GM12878 (cell line): ENCODE measurements at regions not wholly inside any gene's neighbourhood (a gene's known extent, or its start where the extent isn't known, plus 50 kb on each side); places are given as distances from the start of the nearest gene placed in this dataset.

Experiments
- ATAC-seq: fragments of 200-7000 bp; cut with Tn5 transposase; 3 replicates; pipeline ENCODE4 v1.9.1; 2020; ENCODE audit warnings: mild to moderate bottlenecking, moderate library complexity
- BruUV-seq: library from RNA; stranded (reverse); fragments of 400-500 nt; replicated peaks from 2 replicates; lab custom pipeline; 2021; lab: Mats Ljungman, UMichigan
- CTCF ChIA-PET: fragments of 300-600 bp; sonication (Branson Sonifier 250); formaldehyde crosslinking; extraction: SDS; loops from one replicate; lab custom pipeline; 2021; ENCODE audit warnings: inconsistent platforms; lab: Yijun Ruan, JAX
- POLR2A ChIA-PET: fragments of 350-600 bp; formaldehyde crosslinking; extraction: SDS; loops from one replicate; lab custom pipeline; 2021; ENCODE audit warnings: inconsistent platforms; lab: Charles Lee
- RAD21 ChIA-PET: fragments of 300-600 bp; sonication (Branson Sonifier 250); formaldehyde crosslinking; loops from one replicate; lab custom pipeline; 2023; ENCODE audit warnings: antibody characterized with exemption; ENCODE audit not compliant: unreplicated experiment; lab: Charles Lee
- SMC1A ChIA-PET: fragments of 300-600 bp; sonication (Branson Sonifier 250); formaldehyde crosslinking; loops from one replicate; lab custom pipeline; 2023; ENCODE audit not compliant: unreplicated experiment, uncharacterized antibody; lab: Charles Lee
- DNase-seq: peaks from one replicate; pipeline ENCODE4 v3.0.0-alpha.2; 2011; ENCODE audit warnings: low read depth, low spot score
- FAIRE-seq: peaks from 3 replicates; lab custom pipeline; 2011; peaks lifted over from hg19 to GRCh38; lab: Jason Lieb, UNC
- H2AFZ ChIP-seq: 2 replicates; pipeline ENCODE4 v1.6.0; 2011; ENCODE audit warnings: low read depth, low read length, control low read depth; ENCODE audit not compliant: control insufficient read depth
- H3K27ac ChIP-seq: 2 replicates; pipeline ENCODE4 v1.5.1; 2011; ENCODE audit warnings: control low read depth; ENCODE audit not compliant: control insufficient read depth, insufficient read depth
- H3K27me3 ChIP-seq, 2 experiments: replicated peaks in 1 of 2; 2 replicates each; pipeline versions ENCODE4 v1.6.0 to v1.6.1; 2011; ENCODE audit warnings: low read length in 1 of 2; ENCODE audit not compliant: control insufficient read depth in 2 of 2, insufficient read depth in 2 of 2
- H3K36me3 ChIP-seq, 2 experiments: 2 replicates each; pipeline ENCODE4 v1.5.1; 2011; ENCODE audit warnings: low read length in 1 of 2; ENCODE audit not compliant: control insufficient read depth in 2 of 2, insufficient read depth in 2 of 2
- H3K4me1 ChIP-seq: 2 replicates; pipeline ENCODE4 v1.6.1; 2011; ENCODE audit warnings: mild to moderate bottlenecking, low read length, moderate library complexity, mixed read lengths; ENCODE audit not compliant: control insufficient read depth, insufficient read depth
- H3K4me2 ChIP-seq: 2 replicates; pipeline ENCODE4 v1.6.0; 2011; ENCODE audit warnings: control low read depth; ENCODE audit not compliant: control insufficient read depth, insufficient read depth
- H3K4me3 ChIP-seq: fragments of 200-600 bp; sonication (generic); 2 replicates; pipeline ENCODE4 v1.5.1; 2016
- H3K79me2 ChIP-seq: 2 replicates; pipeline ENCODE4 v1.6.0; 2011; ENCODE audit warnings: low read length; ENCODE audit not compliant: control insufficient read depth, insufficient read depth
- H3K9ac ChIP-seq: 2 replicates; pipeline ENCODE4 v1.8.0; 2011; ENCODE audit warnings: low read length, control low read depth, mixed read lengths; ENCODE audit not compliant: control insufficient read depth, insufficient read depth
- H3K9me3 ChIP-seq: replicated peaks from 3 replicates; pipeline ENCODE4 v1.5.1; 2011; ENCODE audit warnings: mild to moderate bottlenecking, low read length; ENCODE audit not compliant: control insufficient read depth, insufficient read depth
- H4K20me1 ChIP-seq: 2 replicates; pipeline ENCODE4 v1.6.0; 2011; ENCODE audit not compliant: control insufficient read depth, insufficient read depth
- ATF2 ChIP-seq: IDR thresholded peaks from 2 replicates; pipeline ENCODE4 v1.6.1; 2012; ENCODE audit warnings: low read length, inconsistent platforms
- BCL3 ChIP-seq: IDR thresholded peaks from 2 replicates; pipeline ENCODE4 v1.6.1; 2011; ENCODE audit warnings: borderline replicate concordance, low read depth, mild to moderate bottlenecking, moderate library complexity, low read length; ENCODE audit not compliant: insufficient read depth, poor library complexity, severe bottlenecking
- BRCA1 ChIP-seq: IDR thresholded peaks from 2 replicates; pipeline ENCODE4 v1.6.1; 2011; ENCODE audit warnings: low read depth, low read length, improper control_type of control experiment
- CUX1 ChIP-seq: IDR thresholded peaks from 2 replicates; pipeline ENCODE4 v1.6.1; 2012; ENCODE audit warnings: improper control_type of control experiment, low read depth, low read length; ENCODE audit not compliant: insufficient replicate concordance
- DPF2 ChIP-seq: fragments of 450-650 bp; IDR thresholded peaks from 2 replicates; pipeline ENCODE4 v1.6.1; 2017; ENCODE audit warnings: mild to moderate bottlenecking
- NKRF ChIP-seq: fragments of 450-650 bp; conservative IDR thresholded peaks from 2 replicates; pipeline ENCODE4 v1.6.1; 2017; ENCODE audit warnings: mild to moderate bottlenecking, moderate library complexity
- REST ChIP-seq: IDR thresholded peaks from 2 replicates; pipeline ENCODE4 v1.6.1; 2012; ENCODE audit warnings: mild to moderate bottlenecking, low read depth, low read length
- TCF3 ChIP-seq: IDR thresholded peaks from 2 replicates; pipeline ENCODE4 v1.6.1; 2012; ENCODE audit warnings: low read depth, mild to moderate bottlenecking, low read length, borderline replicate concordance; ENCODE audit not compliant: insufficient read depth
- WGBS: methylation state at CpG from one replicate; pipeline ENCODE4 v1.1.6; 2016; ENCODE audit warnings: low lambda C conversion rate; ENCODE audit not compliant: insufficient replicate concordance, insufficient coverage; ENCODE audit errors: missing lambda C conversion rate; 5-methylcytosine and 5-hydroxymethylcytosine counted together
- in situ Hi-C: fragments of 300-500 bp; cut with MboI; formaldehyde crosslinking; loops from 9 replicates; pipeline ENCODE4 v1.14.3; 2018; ENCODE audit warnings: mixed read lengths
- intact Hi-C: fragments of 100-400 bp; cut with micrococcal nuclease; formaldehyde crosslinking; loops from one replicate; pipeline ENCODE4 v1.14.2; 2022; ENCODE audit not compliant: unreplicated experiment

GRCh38 chr17:77851921-77852320, 106.6 kb upstream of the TNRC6C start:
- H4K20me1 ChIP-seq, result no peaks in the 10 kb centered on the region
- no peaks in the 10 kb centered on the region for H3K36me3 ChIP-seq
- H3K4me3 ChIP-seq, result no peak overlapping the region
- no peaks in the 10 kb centered on the region for H3K27me3 ChIP-seq
- SMC1A ChIA-PET, result no interaction called here
- no peak overlapping the region for H3K27ac ChIP-seq
- DNase-seq (no peak), ATAC-seq (no peak), FAIRE-seq (no peak)
- POLR2A ChIA-PET, result no interaction called here
- H3K79me2 ChIP-seq, result no peaks in the 10 kb centered on the region
- in situ Hi-C loops (no loop called here), intact Hi-C loops (no loop called here)
- peaks cover under 1% of the 10 kb centered on the region; the same call in 1 of the 2 replicates for H3K4me1 ChIP-seq
- no TSS peak for BruUV-seq
- H3K4me2 ChIP-seq, result no peak overlapping the region
- no peak overlapping the region for H3K9ac ChIP-seq
- WGBS, result 53% methylated on average over 5 of the region's 5 CpGs
- no peak overlapping the region for H2AFZ ChIP-seq
- CTCF ChIA-PET, result no interaction called here
- H3K9me3 ChIP-seq, result no peaks in the 10 kb centered on the region
- RAD21 ChIA-PET, result no interaction called here
- TF ChIP-seq REST (no peak), TCF3 (no peak), BRCA1 (no peak), CUX1 (no peak), BCL3 (no peak), ATF2 (no peak), DPF2 (no peak), NKRF (no peak)
